Gastrocnemius medialis (tissue), 4 donors: ENCODE measurements at regions not wholly inside any gene's neighbourhood (a gene's known extent, or its start where the extent isn't known, plus 50 kb on each side); places are given as distances from the start of the nearest gene placed in this dataset.

ENCODE experiments used
- POLR2A ChIP-seq, 2 donors: fragments of 450-650 bp; IDR thresholded peaks; one replicate each; pipeline ENCODE4 v1.6.1; 2017; ENCODE audit warnings: antibody characterized with exemption in 2 of 2, mild to moderate bottlenecking in 2 of 2, moderate library complexity in 2 of 2
- TF ChIP-seq, protein P1 (sequence below), 5 experiments: fragments of 450-650 bp in 3 of 5; fragments of 200-600 bp in 2 of 5; sonication (generic) in 2 of 5; IDR thresholded peaks in 4 of 5; conservative IDR thresholded peaks in 1 of 5; 1 replicate in 4 of 5; 2 replicates in 1 of 5; pipeline ENCODE4 v1.5.1; 2016 to 2019; ENCODE audit warnings: antibody characterized with exemption in 5 of 5, mild to moderate bottlenecking in 3 of 5, moderate library complexity in 3 of 5

DNA sequence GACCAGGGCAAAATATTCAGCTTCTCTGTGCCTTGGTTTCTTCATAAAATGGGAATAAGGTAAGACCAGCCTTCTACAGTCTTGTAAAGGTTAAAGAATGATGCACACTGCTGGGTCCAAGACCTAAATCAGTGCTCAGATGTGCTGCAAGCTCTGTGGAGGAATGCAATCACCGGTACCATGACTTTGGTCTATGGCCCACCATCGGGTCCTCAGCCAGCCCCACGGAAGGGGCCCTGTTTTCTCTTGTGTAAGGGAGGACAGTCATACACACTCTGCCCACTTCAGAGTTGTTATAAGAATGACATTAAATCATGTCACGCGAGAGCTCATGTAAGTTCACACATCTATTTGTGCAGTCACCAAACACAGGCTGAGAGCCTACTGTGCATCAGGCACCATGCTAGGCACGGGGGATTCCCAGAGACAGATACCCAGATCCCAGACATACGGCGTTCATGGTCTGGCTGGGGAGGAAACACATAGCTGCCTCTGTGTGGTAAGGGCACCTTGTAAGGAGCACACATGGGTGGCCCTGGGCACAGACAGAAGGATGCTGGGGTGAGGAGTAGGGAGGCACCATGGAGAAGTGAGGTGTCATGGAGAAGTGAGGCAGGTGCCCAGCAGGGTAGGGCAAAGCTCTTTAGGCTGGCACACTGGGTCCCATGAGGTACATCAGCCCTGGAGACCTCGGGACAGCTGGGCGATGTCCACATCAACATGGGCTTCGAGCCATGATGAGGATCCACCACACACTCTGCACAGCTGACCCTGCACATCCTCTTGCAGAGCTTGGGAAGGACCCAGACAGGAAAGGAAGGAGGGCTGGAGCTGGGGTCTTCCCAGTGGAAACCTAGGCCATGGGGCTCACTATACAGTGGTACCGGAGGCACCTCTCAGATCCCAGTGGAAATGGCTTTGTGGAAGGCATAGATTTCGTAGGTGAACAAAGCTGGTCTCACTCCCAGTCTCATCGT lies 190.4 kb upstream of the DIO3 start:
- TF ChIP-seq POLR2A (IDR thresholded peaks at IDR 0.05) = no peak
- TF ChIP-seq, protein P1, sequence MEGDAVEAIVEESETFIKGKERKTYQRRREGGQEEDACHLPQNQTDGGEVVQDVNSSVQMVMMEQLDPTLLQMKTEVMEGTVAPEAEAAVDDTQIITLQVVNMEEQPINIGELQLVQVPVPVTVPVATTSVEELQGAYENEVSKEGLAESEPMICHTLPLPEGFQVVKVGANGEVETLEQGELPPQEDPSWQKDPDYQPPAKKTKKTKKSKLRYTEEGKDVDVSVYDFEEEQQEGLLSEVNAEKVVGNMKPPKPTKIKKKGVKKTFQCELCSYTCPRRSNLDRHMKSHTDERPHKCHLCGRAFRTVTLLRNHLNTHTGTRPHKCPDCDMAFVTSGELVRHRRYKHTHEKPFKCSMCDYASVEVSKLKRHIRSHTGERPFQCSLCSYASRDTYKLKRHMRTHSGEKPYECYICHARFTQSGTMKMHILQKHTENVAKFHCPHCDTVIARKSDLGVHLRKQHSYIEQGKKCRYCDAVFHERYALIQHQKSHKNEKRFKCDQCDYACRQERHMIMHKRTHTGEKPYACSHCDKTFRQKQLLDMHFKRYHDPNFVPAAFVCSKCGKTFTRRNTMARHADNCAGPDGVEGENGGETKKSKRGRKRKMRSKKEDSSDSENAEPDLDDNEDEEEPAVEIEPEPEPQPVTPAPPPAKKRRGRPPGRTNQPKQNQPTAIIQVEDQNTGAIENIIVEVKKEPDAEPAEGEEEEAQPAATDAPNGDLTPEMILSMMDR (IDR thresholded peaks at IDR 0.05 in 4 of 5, conservative IDR thresholded peaks at IDR 0.05 in 1 of 5) = no peak
